A673 (cell line): ENCODE measurements at regions not wholly inside any gene's neighbourhood (a gene's known extent, or its start where the extent isn't known, plus 50 kb on each side); places are given as distances from the start of the nearest gene placed in this dataset.

Experiments used
- BruUV-seq: library from RNA; stranded (reverse); fragments of 400-500 nt; replicated peaks from 2 replicates; lab custom pipeline; 2021; lab: Mats Ljungman, UMichigan
- CTCF ChIA-PET: fragments of 300-600 bp; sonication (Branson Sonifier 250); formaldehyde crosslinking; loops from one replicate; lab custom pipeline; 2022; ENCODE audit warnings: antibody characterized with exemption; lab: Charles Lee
- POLR2A ChIA-PET: fragments of 300-600 bp; sonication (Branson Sonifier 250); formaldehyde crosslinking; loops from one replicate; lab custom pipeline; 2022; ENCODE audit warnings: antibody characterized with exemption; ENCODE audit not compliant: low non-redundant PET; lab: Charles Lee
- DNase-seq: peaks from one replicate; pipeline ENCODE4 v3.0.0-alpha.2; 2015; ENCODE audit warnings: low spot score
- H3K27ac ChIP-seq: fragments of 200-600 bp; sonication (generic); 2 replicates; pipeline ENCODE4 v1.5.1; 2016; ENCODE audit warnings: mixed run types, low read depth, mild to moderate bottlenecking, mixed read lengths, antibody characterized with exemption, low read length; ENCODE audit not compliant: poor library complexity, severe bottlenecking
- H3K27me3 ChIP-seq: fragments of 200-600 bp; sonication (generic); replicated peaks from 2 replicates; pipeline ENCODE4 v1.6.1; 2017; ENCODE audit warnings: mixed run types, low read depth, mild to moderate bottlenecking, mixed read lengths, antibody characterized with exemption, low read length; ENCODE audit not compliant: insufficient read depth, poor library complexity
- H3K36me3 ChIP-seq: fragments of 200-600 bp; sonication (generic); 2 replicates; pipeline ENCODE4 v1.6.1; 2016; ENCODE audit warnings: mixed run types, mild to moderate bottlenecking, mixed read lengths, antibody characterized with exemption, low read length; ENCODE audit not compliant: insufficient read depth, poor library complexity, severe bottlenecking
- H3K4me1 ChIP-seq: fragments of 200-600 bp; sonication (generic); 2 replicates; pipeline ENCODE4 v1.6.1; 2017; ENCODE audit warnings: mixed run types, mild to moderate bottlenecking, mixed read lengths, antibody characterized with exemption, low read length; ENCODE audit not compliant: insufficient read depth, poor library complexity, severe bottlenecking
- H3K4me3 ChIP-seq: fragments of 200-600 bp; sonication (generic); 2 replicates; pipeline ENCODE4 v1.5.1; 2016; ENCODE audit warnings: low read depth, mixed run types, mild to moderate bottlenecking, mixed read lengths, low read length; ENCODE audit not compliant: poor library complexity, severe bottlenecking
- H3K9me3 ChIP-seq: fragments of 200-600 bp; sonication (generic); 2 replicates; pipeline ENCODE4 v1.6.1; 2016; ENCODE audit warnings: mixed run types, low read depth, mild to moderate bottlenecking, mixed read lengths, antibody characterized with exemption, low read length; ENCODE audit not compliant: poor library complexity, severe bottlenecking
- CTCF ChIP-seq: fragments of 300-800, 200-600 bp; sonication (generic); conservative IDR thresholded peaks from 2 replicates; pipeline ENCODE4 v1.5.1; 2017; ENCODE audit warnings: low read depth, mild to moderate bottlenecking, antibody characterized with exemption, low read length, moderate library complexity, mixed read lengths
- EZH2 ChIP-seq: fragments of 200-600 bp; sonication (generic); IDR thresholded peaks from 2 replicates; pipeline ENCODE4 v1.6.1; 2017; ENCODE audit warnings: borderline replicate concordance, low read depth, mild to moderate bottlenecking, mixed read lengths, antibody characterized with exemption, low read length; ENCODE audit not compliant: poor library complexity, severe bottlenecking
- intact Hi-C: fragments of 100-400 bp; cut with micrococcal nuclease; formaldehyde crosslinking; loops from one replicate; pipeline ENCODE4 v1.10.0; 2022; ENCODE audit not compliant: unreplicated experiment

DNA sequence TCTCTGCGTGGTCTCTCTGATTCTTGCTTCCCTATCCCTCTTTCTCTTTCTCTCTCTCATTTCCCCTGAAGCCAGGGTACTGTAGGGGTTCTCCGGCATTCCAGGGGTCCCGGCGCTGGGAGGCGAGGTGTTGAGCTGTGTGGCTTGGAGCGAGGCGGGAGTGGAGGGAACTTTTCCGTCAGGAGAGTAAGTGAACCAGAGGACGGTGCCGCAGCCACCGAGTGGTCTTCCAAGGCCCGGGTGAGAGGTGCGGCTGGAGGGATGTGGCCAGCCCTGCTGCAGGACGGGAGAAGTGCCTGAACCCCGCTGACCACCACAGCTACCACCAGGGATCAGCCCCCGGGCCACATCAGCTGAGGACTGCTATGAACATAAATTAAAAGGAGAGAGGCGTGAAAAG is 68.2 kb upstream of the FAM181A start:
- ChIA-PET POLR2A (no interaction called here), CTCF (no interaction called here)
- Histone ChIP-seq H3K9me3 (no peaks in the 10 kb centered on the region), H3K4me1 (peaks cover 14% of the 10 kb centered on the region), H3K27ac (no peak overlapping the region), H3K27me3 (peaks cover 3% of the 10 kb centered on the region), H3K4me3 (no peak overlapping the region), H3K36me3 (no peaks in the 10 kb centered on the region)
- BruUV-seq: no TSS peak
- no peak for TF ChIP-seq CTCF
- intact Hi-C loops: no loop called here
- DNase-seq: no peak

DNA sequence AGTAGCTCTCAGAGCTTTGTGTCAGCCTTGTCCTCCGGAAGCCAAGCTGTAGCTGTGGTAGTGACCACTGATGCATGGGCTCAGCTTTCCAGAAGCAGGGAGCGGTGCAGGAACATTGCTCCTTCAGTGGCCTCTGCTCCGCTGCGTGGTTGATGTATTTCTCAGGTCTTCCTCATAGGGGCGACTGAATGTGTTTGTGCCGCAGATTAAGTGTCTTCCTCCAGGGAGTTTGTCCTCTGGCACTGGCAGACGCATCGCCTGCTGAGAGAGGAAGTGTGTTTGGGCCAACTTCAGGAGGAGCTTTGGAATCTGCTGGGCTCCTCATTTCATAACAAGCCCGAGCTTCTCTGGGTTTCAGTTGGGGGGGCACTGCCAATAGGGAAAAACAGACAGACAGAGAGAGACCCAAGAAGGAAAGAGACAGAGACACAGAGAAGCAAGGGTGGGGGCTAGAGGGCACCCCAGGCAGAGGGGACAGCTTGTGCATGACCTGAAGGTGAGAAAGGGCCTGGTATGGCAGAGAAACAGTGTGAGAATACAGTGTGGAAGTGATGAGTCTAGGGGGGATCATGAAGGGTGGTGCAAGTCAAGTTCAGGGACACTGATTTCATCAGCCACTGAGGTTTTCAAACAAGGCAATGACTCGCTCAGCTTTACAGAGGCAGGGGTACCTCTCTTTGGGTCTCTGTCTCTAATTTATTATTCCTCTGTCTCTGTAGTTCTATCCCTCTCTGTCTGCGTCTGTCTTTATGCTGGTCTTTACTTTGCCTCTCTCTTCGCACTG is 69.4 kb upstream of the PRIMA1 start:
- TF ChIP-seq CTCF (peak; percentile 45), EZH2 (no peak)
- ChIA-PET CTCF (interaction anchor here (0.8 to 1.0 kb wide), 2 partner anchors 35 to 46 kb away, joined by 3 read pairs; no protein-coding TSS in a partner anchor), POLR2A (no interaction called here)
- peaks cover 3% of the 10 kb centered on the region for H3K27me3 ChIP-seq
- H3K36me3 ChIP-seq: no peaks in the 10 kb centered on the region
- H3K4me1 ChIP-seq: peaks cover 14% of the 10 kb centered on the region
- no peaks in the 10 kb centered on the region for H3K9me3 ChIP-seq
- H3K4me3 ChIP-seq: no peak overlapping the region
- intact Hi-C loops: no loop called here
- peak; percentile 81 for DNase-seq
- no peak overlapping the region for H3K27ac ChIP-seq
- no TSS peak for BruUV-seq

- Histone ChIP-seq H3K4me3 (no peak overlapping the region), H3K27me3 (no peaks in the 10 kb centered on the region), H3K36me3 (no peaks in the 10 kb centered on the region), H3K9me3 (no peaks in the 10 kb centered on the region), H3K27ac (no peak overlapping the region), H3K4me1 (peaks cover 14% of the 10 kb centered on the region)
- CTCF ChIA-PET: interaction anchor here (0.8 to 1.0 kb wide), 2 partner anchors 35 to 46 kb away, joined by 3 read pairs; no protein-coding TSS in a partner anchor
- TF ChIP-seq EZH2 (no peak), CTCF (no peak)
- POLR2A ChIA-PET: no interaction called here
- BruUV-seq: no TSS peak
- intact Hi-C loops: no loop called here
- no peak for DNase-seq
Measured at GRCh38 chr14:93857081-93857480, 68.8 kb upstream of the PRIMA1 start.
